ENCODE measurements at regions not wholly inside any gene's neighbourhood (a gene's known extent, or its start where the extent isn't known, plus 50 kb on each side); places are given as distances from the start of the nearest gene placed in this dataset.

- no peak for TF ChIP-seq ZNF274 (IDR thresholded peaks at IDR 0.05; ENCODE audit: low read depth, low read length)
- no peak for TF ChIP-seq SUZ12 (IDR thresholded peaks at IDR 0.05; ENCODE audit: extremely low read depth, insufficient read depth, insufficient read length)
Observed at GRCh38 chr9:6144947-6145346, 70.7 kb upstream of the IL33 start.

Measured in NT2/D1 (cell line).